OCI-LY7 (cell line): ENCODE measurements at regions not wholly inside any gene's neighbourhood (a gene's known extent, or its start where the extent isn't known, plus 50 kb on each side); places are given as distances from the start of the nearest gene placed in this dataset.

Experiments
- BruUV-seq: library from RNA; stranded (reverse); fragments of 400-500 nt; replicated peaks from 2 replicates; lab custom pipeline; 2021; lab: Mats Ljungman, UMichigan
- CTCF ChIA-PET: fragments of 300-600 bp; sonication (Branson Sonifier 250); formaldehyde crosslinking; loops from one replicate; lab custom pipeline; 2022; ENCODE audit warnings: antibody characterized with exemption; ENCODE audit not compliant: unreplicated experiment; lab: Charles Lee
- POLR2A ChIA-PET: fragments of 300-600 bp; sonication (Branson Sonifier 250); formaldehyde crosslinking; loops from one replicate; lab custom pipeline; 2022; ENCODE audit warnings: antibody characterized with exemption; lab: Charles Lee
- DNase-seq: peaks from one replicate; pipeline ENCODE4 v3.0.0-alpha.2; 2015; ENCODE audit warnings: low spot score
- H2AFZ ChIP-seq: fragments of 200-600 bp; sonication (generic), shearing (Covaris generic); 2 replicates; pipeline ENCODE4 v1.6.1; 2014; ENCODE audit warnings: mild to moderate bottlenecking, antibody characterized with exemption, low read length, moderate library complexity
- H3K27ac ChIP-seq: fragments of 200-600 bp; sonication (generic); 2 replicates; pipeline ENCODE4 v1.5.1; 2014; ENCODE audit warnings: mixed run types, low read depth, mild to moderate bottlenecking, moderate library complexity, low read length, inconsistent platforms; ENCODE audit not compliant: poor library complexity, severe bottlenecking
- H3K36me3 ChIP-seq: fragments of 200-600 bp; sonication (generic); 2 replicates; pipeline ENCODE4 v1.6.1; 2014; ENCODE audit warnings: mild to moderate bottlenecking, antibody characterized with exemption, low read length, moderate library complexity, mixed read lengths; ENCODE audit not compliant: insufficient read depth
- H3K4me1 ChIP-seq: fragments of 200-600 bp; sonication (generic); 2 replicates; pipeline ENCODE4 v1.5.1; 2014; ENCODE audit warnings: mild to moderate bottlenecking, low read length; ENCODE audit not compliant: insufficient read depth, poor library complexity, severe bottlenecking
- H3K4me2 ChIP-seq: fragments of 200-600 bp; sonication (generic); 2 replicates; pipeline ENCODE4 v1.6.1; 2014; ENCODE audit warnings: mild to moderate bottlenecking, low read length
- H3K4me3 ChIP-seq: fragments of 200-600 bp; sonication (generic); 2 replicates; pipeline ENCODE4 v1.5.1; 2014; ENCODE audit warnings: mild to moderate bottlenecking, low read depth, low read length; ENCODE audit not compliant: poor library complexity, severe bottlenecking
- H3K79me2 ChIP-seq: fragments of 200-600 bp; sonication (generic); 2 replicates; pipeline ENCODE4 v1.6.1; 2016; ENCODE audit warnings: low read depth, mild to moderate bottlenecking, low read length, moderate library complexity, mixed read lengths; ENCODE audit not compliant: insufficient read depth
- H3K9me2 ChIP-seq: fragments of 200-600 bp; sonication (generic); 2 replicates; pipeline ENCODE4 v1.6.1; 2016; ENCODE audit warnings: mild to moderate bottlenecking, low read length, mixed read lengths; ENCODE audit not compliant: insufficient read depth
- H3K9me3 ChIP-seq: fragments of 200-600 bp; sonication (generic); 2 replicates; pipeline ENCODE4 v1.6.1; 2014; ENCODE audit warnings: mild to moderate bottlenecking, mixed run types, low read length, mixed read lengths
- H4K20me1 ChIP-seq: fragments of 200-600 bp; sonication (generic); 2 replicates; pipeline ENCODE4 v1.6.1; 2014; ENCODE audit warnings: mild to moderate bottlenecking, antibody characterized with exemption, low read length, moderate library complexity, mixed read lengths; ENCODE audit not compliant: insufficient read depth
- EZH2phosphoT487 ChIP-seq: fragments of 200-600 bp; sonication (generic); IDR thresholded peaks from 2 replicates; pipeline ENCODE4 v1.6.1; 2018; ENCODE audit warnings: low read depth, borderline replicate concordance, mild to moderate bottlenecking, mixed run types, antibody characterized with exemption, low read length, moderate library complexity, mixed read lengths
- intact Hi-C: fragments of 100-400 bp; cut with micrococcal nuclease; formaldehyde crosslinking; loops from one replicate; pipeline ENCODE4 v1.10.0; 2022; ENCODE audit not compliant: unreplicated experiment
- TF ChIP-seq, protein P1 (sequence below): fragments of 200-600 bp; sonication (generic); conservative IDR thresholded peaks from 2 replicates; pipeline ENCODE4 v1.5.1; 2014; ENCODE audit warnings: mild to moderate bottlenecking, antibody characterized with exemption, low read length, moderate library complexity, mixed read lengths

DNA sequence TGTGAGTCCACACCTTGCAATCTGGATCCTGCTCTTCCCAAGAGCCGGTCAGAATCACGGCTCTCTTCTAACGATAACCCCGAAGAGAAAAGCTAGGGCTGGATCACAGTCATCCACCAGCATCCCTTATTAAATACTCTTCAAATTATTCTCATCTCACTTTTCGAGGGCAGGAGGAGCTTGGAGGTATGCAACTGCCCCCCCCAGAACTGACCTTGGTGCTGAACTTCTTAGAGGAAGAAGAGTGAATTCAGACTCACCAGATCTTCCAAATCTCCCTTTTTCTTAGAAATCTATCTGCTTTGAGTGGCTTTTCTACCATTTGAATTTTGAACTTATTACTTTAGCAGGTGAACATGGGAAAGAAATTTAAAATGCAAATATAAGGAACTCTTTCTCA is 75.7 kb downstream of the MED10 start:
- Histone ChIP-seq H3K79me2 (no peaks in the 10 kb centered on the region), H3K4me3 (no peak overlapping the region), H3K9me3 (no peaks in the 10 kb centered on the region), H2AFZ (no peak overlapping the region), H3K36me3 (no peaks in the 10 kb centered on the region), H3K4me1 (no peaks in the 10 kb centered on the region), H3K4me2 (no peak overlapping the region), H3K9me2 (no peaks in the 10 kb centered on the region), H4K20me1 (no peaks in the 10 kb centered on the region), H3K27ac (no peak overlapping the region)
- POLR2A ChIA-PET = no interaction called here
- no TSS peak for BruUV-seq
- DNase-seq = no peak
- intact Hi-C loops = no loop called here
- CTCF ChIA-PET = no interaction called here
- TF ChIP-seq, protein P1, sequence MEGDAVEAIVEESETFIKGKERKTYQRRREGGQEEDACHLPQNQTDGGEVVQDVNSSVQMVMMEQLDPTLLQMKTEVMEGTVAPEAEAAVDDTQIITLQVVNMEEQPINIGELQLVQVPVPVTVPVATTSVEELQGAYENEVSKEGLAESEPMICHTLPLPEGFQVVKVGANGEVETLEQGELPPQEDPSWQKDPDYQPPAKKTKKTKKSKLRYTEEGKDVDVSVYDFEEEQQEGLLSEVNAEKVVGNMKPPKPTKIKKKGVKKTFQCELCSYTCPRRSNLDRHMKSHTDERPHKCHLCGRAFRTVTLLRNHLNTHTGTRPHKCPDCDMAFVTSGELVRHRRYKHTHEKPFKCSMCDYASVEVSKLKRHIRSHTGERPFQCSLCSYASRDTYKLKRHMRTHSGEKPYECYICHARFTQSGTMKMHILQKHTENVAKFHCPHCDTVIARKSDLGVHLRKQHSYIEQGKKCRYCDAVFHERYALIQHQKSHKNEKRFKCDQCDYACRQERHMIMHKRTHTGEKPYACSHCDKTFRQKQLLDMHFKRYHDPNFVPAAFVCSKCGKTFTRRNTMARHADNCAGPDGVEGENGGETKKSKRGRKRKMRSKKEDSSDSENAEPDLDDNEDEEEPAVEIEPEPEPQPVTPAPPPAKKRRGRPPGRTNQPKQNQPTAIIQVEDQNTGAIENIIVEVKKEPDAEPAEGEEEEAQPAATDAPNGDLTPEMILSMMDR = no peak
- TF ChIP-seq EZH2phosphoT487 = no peak

DNA sequence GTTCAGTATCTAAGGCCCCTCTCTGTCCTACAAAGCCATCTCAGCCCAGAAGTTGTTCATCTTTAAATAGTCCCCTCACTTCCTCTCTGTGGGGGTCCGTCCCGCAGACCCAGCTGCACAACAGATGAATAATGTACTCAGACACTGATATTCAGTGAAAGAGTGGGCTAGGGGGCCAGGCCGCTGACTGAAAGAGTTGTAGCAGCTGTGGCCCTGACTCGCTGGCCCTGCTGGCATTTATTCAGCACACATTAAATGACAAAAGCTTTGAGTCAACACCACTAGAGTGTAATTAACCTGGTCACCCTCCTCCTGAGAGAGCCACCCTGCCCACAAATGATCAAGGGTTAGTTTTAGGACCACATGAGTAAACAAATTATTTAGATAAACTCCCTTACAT is 76.3 kb downstream of the MED10 start:
- TF ChIP-seq, protein P1 = no peak
- TF ChIP-seq EZH2phosphoT487 = no peak
- Histone ChIP-seq H4K20me1 (no peaks in the 10 kb centered on the region), H3K9me3 (no peaks in the 10 kb centered on the region), H3K27ac (no peak overlapping the region), H3K4me1 (no peaks in the 10 kb centered on the region), H3K9me2 (no peaks in the 10 kb centered on the region), H2AFZ (no peak overlapping the region), H3K4me3 (no peak overlapping the region), H3K4me2 (no peak overlapping the region), H3K36me3 (no peaks in the 10 kb centered on the region), H3K79me2 (no peaks in the 10 kb centered on the region)
- CTCF ChIA-PET = no interaction called here
- no TSS peak for BruUV-seq
- POLR2A ChIA-PET = no interaction called here
- intact Hi-C loops = no loop called here
- DNase-seq = no peak

DNA sequence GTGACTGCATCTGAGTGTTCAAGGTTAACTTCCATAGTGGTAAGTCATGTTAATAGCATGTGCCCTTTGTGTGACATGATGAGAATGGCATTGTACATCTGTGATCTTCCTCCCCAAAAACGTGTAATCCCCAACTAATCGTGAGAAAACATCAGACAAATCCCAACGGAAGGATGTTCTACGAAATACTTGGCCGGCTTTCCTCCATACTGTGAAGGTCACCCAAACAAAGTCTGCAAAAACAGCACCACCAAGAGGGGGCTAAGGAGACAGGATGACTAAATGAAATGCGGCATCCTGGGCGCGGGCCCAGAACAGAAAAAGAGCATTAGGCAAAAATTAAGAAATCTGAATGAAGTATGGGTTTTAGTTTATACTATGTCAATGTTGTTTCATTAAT is 81.8 kb downstream of the MED10 start:
- Histone ChIP-seq H3K79me2 (no peaks in the 10 kb centered on the region), H3K4me3 (no peak overlapping the region), H3K9me2 (no peaks in the 10 kb centered on the region), H3K4me2 (no peak overlapping the region), H3K27ac (no peak overlapping the region), H3K36me3 (no peaks in the 10 kb centered on the region), H3K9me3 (no peaks in the 10 kb centered on the region), H4K20me1 (no peaks in the 10 kb centered on the region), H2AFZ (no peak overlapping the region), H3K4me1 (no peaks in the 10 kb centered on the region)
- peak; percentile 5 for DNase-seq
- ChIA-PET POLR2A (no interaction called here), CTCF (no interaction called here)
- TF ChIP-seq, protein P1 = peak; percentile 61
- no peak for TF ChIP-seq EZH2phosphoT487
- intact Hi-C loops = loop anchor here (10.0 kb wide), 1 partner anchor 802 kb away; no protein-coding TSS in a partner anchor
- BruUV-seq = no TSS peak
